ENCODE measurements at regions not wholly inside any gene's neighbourhood (a gene's known extent, or its start where the extent isn't known, plus 50 kb on each side); places are given as distances from the start of the nearest gene placed in this dataset.

- TF ChIP-seq TCF12 (IDR thresholded peaks at IDR 0.05; ENCODE audit: low read depth) (no peak), EP300 (IDR thresholded peaks at IDR 0.05; ENCODE audit: borderline replicate concordance) (no peak), EGR1 (IDR thresholded peaks at IDR 0.05) (no peak)
Observed at GRCh38 chr9:115867326-115867725, 286.3 kb upstream of the PAPPA start.
